GM19238 (cell line): ENCODE measurements at regions not wholly inside any gene's neighbourhood (a gene's known extent, or its start where the extent isn't known, plus 50 kb on each side); places are given as distances from the start of the nearest gene placed in this dataset.

Experiments
- DNase-seq: peaks from one replicate; pipeline ENCODE4 v3.0.0; 2011; ENCODE audit warnings: low spot score; ENCODE audit not compliant: insufficient read length

GRCh38 chr3:81439108-81439507 lies 322.3 kb downstream of the GBE1 start:
- no peak for DNase-seq

- no peak for DNase-seq
Observed at GRCh38 chr3:81437683-81438082, 323.8 kb downstream of the GBE1 start.

GRCh38 chr3:81436182-81436581 lies 325.3 kb downstream of the GBE1 start:
- DNase-seq = no peak

GRCh38 chr3:81435050-81435449 lies 326.4 kb downstream of the GBE1 start:
- DNase-seq = no peak

GRCh38 chr3:81434161-81434560 lies 327.3 kb downstream of the GBE1 start:
- DNase-seq = no peak

GRCh38 chr3:81433675-81434074 lies 327.8 kb downstream of the GBE1 start:
- no peak for DNase-seq

GRCh38 chr3:81432456-81432855 lies 329.0 kb downstream of the GBE1 start:
- no peak for DNase-seq

- no peak for DNase-seq
Observed at GRCh38 chr3:81426826-81427577, 334.4 kb downstream of the GBE1 start.

GRCh38 chr3:81425198-81425868 lies 336.1 kb downstream of the GBE1 start:
- DNase-seq = no peak

- no peak for DNase-seq
Observed at GRCh38 chr3:81419228-81419627, 342.2 kb downstream of the GBE1 start.

GRCh38 chr3:81416812-81417211 lies 344.6 kb downstream of the GBE1 start:
- DNase-seq = no peak

- DNase-seq = no peak
Observed at GRCh38 chr3:81406318-81406717, 355.1 kb downstream of the GBE1 start.

GRCh38 chr3:81395739-81396513 lies 365.5 kb downstream of the GBE1 start:
- no peak for DNase-seq

- no peak for DNase-seq
Observed at GRCh38 chr3:81394651-81395524, 366.6 kb downstream of the GBE1 start.

- DNase-seq = no peak
Observed at GRCh38 chr3:81393251-81393650, 368.2 kb downstream of the GBE1 start.

GRCh38 chr3:81390796-81391195 lies 370.6 kb downstream of the GBE1 start:
- DNase-seq = no peak

- no peak for DNase-seq
Observed at GRCh38 chr3:81388191-81388590, 373.3 kb downstream of the GBE1 start.

- no peak for DNase-seq
Observed at GRCh38 chr3:81382470-81382869, 379.0 kb downstream of the GBE1 start.

GRCh38 chr3:81380234-81380633 lies 381.2 kb downstream of the GBE1 start:
- no peak for DNase-seq

- no peak for DNase-seq
Observed at GRCh38 chr3:81378552-81379293, 382.7 kb downstream of the GBE1 start.

- no peak for DNase-seq
Observed at GRCh38 chr3:81375921-81376320, 385.5 kb downstream of the GBE1 start.
